ENCODE measurements at regions not wholly inside any gene's neighbourhood (a gene's known extent, or its start where the extent isn't known, plus 50 kb on each side); places are given as distances from the start of the nearest gene placed in this dataset.

DNA sequence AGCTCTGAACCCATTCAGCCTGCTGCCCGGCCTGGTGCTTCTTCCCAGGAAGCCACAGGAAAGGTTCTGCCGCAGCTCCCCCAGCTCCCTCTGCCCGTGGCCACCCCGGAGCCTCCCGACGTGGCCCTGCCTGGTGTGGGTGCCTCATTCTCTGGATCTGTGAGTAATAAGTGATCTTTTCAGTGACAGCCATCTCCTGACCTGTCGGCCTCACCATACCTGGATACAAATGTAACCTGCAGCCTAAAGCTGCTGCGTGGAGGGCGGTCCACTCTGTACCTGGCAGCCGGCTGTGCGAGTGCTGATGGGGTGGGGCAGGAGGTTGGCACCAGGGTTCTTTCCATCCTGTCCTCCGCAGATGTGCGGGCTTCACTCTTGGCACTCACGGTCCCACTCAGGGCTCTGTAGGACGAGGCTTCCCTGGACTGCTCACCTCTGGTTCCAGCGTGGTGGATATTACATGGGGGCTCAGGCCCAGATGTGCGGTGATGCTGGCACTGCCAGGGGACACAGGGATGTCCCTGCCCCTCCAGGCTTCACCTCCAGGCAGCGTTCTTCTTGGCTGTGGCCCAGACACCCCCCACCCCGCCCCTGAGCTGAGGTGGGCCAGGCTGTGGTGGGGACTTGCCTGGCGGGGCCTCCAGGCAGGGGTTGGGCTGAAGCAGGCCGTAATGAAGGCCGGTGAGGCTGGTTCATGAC lies 748.5 kb downstream of the BRD1 start:
- no peak for DNase-seq

DNA sequence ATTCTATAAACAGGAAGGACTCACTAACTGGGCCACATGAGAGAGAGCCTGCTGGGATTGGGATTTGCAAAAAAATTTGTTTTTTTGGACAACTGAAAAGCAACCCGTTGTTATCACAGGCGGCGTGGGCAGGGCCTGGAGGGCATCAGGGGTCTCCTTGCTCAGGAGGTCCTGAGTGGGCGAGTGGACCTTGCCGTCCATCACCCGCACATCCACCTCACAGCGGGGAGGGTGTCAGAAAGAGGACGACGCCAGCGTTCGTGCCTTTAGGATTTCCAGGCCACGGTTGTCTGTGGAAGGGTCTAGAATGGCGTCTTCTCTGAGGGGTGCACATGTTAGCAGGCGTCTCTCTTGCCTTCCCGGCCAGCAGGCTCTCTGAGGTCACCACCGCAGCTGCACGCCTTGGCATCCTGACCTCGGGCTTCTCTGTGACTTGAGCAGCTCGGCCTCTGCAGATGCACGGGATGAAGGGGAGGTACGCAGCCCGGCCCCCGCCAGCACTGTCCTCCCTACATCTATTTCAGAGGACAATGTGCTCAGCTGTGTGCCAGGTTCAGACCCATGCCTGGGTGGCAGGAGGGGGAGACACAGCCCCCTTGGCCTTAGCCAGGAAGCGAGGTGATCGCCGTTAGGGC lies 749.5 kb downstream of the BRD1 start:
- DNase-seq, result no peak

DNA sequence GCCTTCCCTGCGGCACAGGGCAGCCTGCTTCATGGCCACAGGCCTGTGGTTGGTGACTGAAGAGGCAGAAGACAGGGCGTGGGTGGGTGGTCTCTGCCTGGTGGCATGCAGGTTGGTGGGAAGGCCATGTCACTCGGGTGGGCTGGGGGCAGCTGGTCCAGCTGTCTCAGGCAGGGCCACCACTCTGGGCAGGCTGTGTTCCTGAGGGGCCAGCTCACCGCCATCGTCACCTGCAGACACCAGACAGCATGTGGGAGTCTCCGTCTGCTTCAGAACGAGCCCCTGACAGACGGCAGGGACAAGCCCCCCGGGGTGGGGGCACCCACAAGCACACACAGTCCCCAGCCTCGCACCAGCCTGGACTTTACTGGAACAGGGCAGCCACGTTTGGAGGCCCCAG lies 750.1 kb downstream of the BRD1 start:
- DNase-seq, result no peak

DNA sequence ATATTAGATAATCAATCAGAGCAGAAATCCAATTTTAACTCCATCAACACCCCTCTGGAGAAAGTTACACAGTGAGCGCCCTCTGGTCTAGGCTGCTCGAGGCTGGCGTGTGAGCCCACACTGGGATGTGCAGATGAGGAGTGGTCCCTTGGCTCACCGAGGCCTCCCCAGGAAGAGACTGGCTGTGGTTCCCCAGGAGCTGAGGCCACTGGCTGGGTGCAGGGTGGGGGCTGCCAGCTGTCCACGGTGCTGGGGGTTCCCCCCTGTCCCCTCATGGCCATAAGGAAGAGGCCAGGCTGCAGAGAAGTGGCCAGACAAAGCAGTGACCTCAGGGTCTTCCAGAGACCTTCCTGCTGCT lies 750.7 kb downstream of the BRD1 start:
- no peak for DNase-seq

DNA sequence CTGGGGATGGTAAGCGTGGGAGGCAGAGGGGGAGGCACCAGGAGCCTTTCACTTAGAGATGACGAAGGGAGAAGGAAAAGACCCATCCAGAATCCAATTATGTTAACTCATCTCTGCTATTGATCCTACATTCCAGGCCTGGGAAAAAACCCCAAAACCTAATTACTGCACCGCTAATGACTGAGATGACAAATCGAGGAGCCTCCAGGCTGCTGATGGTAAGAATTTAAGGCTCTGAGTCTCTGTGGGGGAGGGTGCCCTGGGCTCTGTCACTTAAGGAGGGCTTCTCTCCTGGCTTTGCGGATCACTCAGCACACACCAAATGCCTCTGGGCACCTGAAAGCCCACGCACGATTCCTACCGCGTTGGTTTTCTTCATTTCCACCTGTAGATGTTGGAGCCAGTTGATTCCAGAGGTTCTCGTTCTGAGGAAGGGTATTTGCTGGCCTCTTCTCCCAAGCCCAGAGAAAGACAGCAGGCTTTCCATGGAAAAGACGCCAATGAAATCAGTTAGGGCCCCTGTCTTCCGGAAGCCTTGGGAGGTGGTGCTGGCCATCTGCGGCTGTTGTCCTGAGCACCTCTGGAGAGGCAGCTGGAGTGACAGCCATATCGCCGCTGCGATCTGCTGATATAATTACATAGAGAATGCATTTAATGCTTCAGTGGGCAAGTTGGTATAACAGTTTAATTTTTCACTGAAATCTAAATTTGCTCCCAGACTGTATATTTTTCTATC lies 751.2 kb downstream of the BRD1 start:
- DNase-seq, result no peak

DNA sequence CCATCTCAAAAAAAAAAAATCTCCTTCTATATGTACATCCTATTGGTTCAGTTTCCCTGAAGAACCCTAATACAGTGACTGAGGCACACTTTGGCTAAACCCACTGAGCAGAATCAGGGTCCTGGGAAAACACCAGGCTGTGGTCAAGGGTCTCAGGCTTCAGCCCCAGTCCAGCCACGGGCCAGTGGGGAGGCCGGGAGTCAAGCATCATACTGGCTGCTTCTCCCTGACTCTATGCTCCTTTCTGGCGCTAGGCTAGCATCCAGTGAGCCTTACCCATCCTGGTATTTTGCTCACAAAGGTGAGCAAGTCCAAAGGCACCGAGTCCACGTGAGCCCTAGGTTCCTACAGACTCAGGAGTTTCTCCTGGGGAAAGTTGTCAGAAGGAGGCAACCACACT lies 752.5 kb downstream of the BRD1 start:
- no peak for DNase-seq

DNA sequence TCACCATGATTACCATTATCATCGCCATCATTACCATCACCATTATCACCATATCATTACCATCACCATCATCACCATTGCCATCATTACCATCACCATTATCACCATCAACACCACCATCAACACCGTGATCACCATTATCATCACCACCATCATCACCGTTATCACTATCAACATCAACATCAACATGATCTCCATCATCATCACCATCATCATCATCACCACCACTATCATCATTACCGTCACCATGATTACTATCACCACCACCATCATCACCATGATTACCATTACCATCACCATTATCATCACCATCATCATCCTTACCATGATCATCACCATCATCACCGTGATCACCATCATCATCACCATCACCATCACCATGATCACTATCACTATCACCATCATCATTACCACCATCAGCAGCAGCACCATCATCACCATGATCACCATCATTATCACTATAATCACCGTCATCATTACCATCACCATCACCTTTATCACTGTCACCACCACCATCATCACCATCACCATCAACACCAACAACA lies 753.7 kb downstream of the BRD1 start:
- DNase-seq, result no peak

DNA sequence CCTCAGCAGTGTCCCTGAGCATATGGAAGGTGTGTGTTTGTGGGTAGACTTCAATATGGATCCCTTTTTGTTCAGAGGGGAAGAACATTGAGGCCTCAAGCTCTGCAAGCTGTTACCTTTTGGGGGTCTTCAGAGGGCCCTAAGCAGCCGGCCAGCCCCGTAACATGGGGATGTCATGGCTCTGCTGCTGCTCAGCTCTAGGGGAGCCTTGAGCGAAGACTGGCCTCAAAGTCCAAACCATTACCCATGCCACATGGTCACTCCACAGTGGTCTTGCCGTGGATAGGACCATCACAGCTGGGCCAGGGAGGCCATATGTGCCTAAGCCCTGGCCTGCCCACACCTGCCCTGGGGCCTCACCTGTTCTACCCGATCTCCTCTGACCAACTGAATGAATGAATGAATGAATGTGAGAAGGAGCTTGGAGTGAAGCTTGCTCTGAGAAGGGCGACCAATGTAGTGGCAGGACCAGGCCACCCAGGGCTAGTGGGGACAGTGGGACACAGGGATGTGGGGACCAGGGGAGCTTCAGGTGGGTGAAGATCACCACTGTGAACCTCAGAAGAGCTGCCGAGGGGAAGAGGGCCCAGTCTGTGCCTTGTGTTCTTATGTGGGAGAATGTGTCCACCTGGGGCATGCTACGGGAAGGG lies 754.6 kb downstream of the BRD1 start:
- DNase-seq, result no peak

DNA sequence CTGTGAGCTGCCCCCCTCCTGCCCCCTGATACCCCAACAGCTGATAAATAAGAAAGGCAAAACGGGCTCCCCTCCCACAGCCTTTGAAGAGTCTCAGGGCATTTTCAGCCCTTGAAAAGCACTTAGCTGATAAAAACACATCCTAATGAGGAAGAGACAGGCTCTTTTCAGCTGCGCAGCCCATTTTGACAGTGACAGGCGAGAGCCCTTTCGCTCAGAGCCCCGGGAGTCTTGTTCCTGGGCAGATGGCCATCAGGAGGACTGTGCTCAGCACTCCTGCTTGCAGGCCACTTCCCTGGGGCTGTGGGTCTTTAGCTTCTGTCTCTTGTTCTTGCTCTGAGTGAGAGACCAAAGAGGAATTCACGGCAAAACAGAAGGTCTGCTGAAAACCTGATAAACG lies 757.2 kb downstream of the BRD1 start:
- DNase-seq, result no peak

DNA sequence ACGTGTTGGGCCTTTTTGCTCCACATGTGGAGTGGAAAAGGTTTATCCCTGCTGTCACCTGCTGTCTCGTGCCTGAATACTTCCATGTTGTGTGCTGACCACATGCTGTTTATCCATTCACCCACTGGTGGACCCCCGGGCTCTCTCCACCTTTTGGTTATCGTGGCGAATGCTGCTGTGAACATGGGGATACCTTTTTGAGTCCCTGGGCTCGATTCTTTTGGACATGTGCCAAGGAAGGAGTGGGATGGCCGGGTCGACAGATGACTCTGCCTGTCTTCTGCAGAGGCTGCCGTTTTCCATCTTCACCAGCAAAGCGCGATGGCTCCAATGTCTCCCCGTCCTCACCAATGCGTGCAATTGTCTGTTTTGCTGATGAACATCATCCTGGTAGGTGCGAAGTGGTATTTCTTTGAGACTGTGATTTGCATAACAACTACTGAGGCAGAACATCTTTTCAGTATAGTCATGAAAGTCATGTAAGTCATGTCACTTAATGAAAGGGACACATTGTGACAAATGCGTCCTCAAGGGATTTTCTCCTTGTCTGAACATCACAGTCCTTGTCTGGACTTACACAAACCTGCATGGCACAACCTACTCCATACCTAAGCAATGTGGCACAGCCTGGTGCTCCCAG lies 758.7 kb downstream of the BRD1 start:
- DNase-seq, result no peak

DNA sequence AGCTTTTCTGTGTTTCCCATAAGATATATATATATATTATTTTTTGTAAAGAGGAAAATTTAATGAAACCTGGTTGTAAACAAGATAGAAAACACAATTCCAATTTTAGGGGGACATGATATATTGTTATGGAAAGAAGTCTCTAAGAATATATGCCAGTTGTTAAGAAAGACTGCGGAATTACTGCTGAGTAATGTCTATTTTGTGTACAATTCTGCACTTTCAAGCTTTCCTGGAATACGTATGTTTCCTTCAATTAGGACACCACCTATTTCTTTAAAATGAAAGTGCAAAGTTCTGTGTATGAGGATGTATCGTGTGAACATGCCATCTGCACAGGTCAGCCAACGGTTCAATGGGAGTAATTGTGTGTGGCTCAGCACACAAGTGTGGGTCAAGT lies 760.2 kb downstream of the BRD1 start:
- DNase-seq, result no peak

DNA sequence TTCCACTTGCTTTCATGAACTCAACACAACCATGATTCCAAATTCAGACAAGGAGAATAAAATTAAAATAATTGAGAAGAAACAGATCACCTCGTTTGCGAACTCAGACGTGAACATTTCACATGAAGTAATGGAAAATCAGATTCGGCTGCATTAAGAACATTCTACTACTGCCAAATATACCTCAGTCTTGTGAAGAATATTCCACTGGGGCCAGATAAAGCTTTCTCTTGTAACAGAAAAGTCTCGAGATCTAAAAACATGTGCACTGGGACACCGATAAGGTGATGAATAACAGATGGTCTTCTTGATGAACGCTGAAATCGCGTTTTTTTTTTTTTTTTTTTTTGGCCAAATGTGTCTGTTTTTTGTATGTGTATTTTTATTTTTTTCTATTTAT lies 761.1 kb downstream of the BRD1 start:
- peak; percentile 57 for DNase-seq

DNA sequence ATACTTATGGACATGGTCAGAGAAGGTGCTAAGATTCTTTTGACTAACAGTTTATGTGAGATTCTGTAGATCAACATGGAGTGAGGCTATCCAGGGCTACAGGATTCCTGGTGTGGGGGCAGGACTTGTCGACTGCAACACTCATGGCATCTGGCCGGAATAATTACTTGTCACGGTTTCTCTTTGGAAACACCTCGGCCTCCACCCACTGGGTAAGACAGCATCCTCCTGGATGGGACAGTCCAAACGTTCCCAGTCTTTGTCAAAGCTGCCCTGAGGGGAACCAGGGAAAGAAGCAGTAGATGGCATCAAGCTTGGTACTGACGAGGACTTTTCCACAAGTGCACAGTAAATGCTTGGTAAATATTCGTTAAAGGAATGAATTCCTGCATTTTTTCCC lies 762.8 kb downstream of the BRD1 start:
- DNase-seq, result no peak

DNA sequence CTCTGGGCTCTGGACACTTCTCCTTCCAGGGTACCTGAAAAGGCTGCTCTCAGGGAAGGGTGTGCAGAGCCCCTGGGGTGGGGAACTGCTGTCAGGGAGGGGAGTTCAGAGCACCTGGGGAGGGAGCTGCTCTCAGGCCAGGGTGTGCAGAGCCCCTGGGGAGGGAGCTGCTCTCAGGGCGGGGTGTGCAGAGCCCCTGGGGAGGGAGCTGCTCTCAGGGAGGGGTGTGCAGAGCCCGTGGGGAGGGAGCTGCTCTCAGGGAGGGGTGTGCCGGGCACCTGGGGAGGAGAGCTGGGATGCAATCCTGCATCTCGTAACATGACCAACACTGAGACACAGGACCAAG lies 764.2 kb downstream of the BRD1 start:
- no peak for DNase-seq

DNA sequence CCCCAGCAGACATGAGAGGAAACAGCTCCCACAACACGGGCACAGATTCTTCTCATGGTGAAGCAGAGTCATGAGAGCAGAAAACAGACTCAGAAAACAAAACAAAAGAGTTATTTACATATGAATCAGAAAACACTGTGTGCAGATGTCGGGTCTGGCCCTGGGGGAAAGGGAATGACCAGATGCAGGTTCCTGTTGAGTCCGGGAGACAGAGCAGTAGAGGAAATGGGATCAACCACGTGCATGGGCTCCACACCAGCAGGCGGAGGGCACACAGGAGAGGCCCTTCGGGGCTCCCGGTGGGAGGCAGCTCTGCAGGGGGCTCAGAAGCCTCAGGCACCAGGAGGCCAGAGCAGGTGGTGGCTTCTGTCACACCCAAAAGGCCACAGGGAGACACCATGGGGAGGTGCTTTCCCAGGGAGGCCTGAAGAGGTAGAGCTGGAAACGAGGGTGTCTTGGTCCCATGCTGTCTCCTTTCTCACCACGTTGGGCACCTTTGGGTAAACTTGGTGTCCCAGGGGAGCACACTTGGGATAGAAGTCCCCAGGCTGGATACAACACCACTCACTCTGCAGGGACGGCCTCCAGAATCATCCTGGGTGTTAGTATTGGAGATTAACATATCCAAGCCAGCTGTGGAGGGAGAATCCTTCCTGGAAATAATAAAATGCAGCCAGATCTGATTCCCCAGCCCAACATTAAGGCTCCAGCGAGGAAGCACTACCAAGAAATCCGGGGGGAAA lies 764.7 kb downstream of the BRD1 start:
- DNase-seq, result peak; percentile 42

DNA sequence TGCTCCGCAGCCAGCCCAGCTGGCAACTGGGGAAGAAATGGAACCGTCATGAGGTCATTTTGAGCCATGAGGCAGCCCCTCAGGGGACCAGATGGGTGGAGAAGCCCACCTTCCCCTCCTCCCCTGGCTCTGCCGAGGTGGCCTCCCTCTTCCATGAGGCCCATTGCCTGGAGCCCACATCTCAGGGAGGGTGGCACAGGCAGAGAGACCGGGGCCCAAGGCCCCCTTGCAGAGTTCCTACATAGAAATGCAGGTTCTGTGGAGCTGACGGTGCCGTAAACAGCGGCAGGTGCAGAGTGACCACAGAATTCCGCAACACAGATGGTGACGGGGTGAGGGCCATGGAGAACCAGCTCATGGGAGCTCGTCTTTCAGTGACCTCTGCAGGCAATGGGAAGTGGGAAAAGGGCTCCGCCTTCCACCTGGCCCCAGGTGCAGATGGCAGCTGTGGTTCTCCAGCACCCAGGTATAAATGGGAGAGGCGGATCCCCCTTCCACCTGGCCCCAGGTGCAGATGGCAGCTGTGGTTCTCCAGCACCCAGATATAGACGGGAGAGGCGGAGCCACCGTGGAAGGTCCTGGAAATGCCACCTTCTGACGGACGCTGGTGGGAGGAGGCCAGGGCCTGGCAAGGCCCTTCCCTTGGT lies 765.4 kb downstream of the BRD1 start:
- DNase-seq, result peak; percentile 80

DNA sequence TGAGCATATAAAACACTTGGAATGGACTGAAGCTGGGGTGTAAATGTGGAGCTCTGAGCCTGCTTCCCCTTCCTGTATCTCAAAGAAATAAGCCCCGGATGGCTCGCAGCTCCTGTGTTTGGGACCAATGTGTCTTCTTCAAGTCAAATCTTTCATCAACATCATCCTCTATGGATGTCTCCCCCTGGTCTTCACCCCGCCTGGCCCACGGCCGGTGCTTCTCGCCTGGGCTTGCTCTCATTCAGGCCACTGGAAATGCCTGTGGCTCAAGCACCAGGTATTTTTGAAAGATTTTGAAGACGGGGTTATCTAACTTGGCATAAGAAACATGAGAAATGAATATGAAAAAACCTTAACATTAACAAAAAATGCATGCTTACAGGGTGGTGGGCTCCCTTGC lies 769.8 kb downstream of the BRD1 start:
- DNase-seq, result no peak

DNA sequence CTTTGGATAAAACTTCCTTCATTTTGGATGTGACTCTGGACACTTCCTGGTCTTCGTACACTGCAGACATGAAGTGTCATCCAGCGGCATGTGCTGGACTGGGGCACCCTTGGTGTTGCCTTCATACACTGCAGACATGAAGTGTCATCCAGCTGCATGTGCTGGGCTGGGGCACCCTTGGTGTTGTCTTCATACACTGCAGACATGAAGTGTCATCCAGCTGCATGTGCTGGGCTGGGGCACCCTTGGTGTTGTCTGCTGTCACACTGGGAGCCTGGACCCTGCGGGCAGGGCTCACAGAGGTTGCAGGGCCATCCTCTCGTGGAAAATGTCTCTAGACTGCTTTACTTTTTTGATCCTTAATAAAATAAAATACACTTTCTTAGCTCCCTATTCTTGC lies 771.4 kb downstream of the BRD1 start:
- DNase-seq, result no peak

DNA sequence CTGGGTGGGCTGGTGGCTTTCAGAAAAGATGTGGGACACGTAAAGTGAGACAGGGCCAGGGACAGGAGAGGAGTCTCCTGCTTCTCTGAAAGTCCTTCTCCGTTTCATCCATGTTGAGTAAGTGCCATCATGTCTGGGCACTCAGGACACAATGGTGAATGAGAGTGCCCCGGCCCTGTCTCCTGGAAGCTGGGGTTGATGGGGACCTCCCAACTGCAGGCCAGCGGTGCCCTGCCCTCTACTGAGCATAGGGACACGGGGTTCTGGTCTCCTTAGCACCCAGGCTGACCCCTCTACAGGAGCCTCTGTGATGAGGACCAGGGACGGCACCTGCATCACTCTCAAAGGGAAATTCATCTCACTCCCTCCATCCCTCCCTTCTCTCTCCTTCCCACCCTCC lies 772.3 kb downstream of the BRD1 start:
- DNase-seq, result no peak

DNA sequence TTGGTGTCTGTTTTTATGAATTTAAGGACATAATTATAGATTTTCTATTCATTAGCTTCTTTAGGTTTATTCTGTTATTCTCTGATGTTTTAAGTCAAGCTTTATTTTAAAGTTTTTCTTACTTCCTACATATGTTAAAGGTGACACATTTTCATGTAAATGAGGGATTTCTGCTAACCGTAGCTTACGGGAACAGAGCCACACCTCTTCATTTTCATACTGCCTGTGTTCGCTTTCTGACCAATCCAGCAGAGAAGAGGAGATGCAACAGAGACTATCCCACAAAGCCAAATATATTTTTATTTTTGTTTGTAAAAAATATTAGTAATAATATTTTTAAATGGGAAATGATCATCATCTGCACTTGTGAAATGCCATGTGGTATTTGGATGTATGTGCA lies 774.1 kb downstream of the BRD1 start:
- no peak for DNase-seq

DNA sequence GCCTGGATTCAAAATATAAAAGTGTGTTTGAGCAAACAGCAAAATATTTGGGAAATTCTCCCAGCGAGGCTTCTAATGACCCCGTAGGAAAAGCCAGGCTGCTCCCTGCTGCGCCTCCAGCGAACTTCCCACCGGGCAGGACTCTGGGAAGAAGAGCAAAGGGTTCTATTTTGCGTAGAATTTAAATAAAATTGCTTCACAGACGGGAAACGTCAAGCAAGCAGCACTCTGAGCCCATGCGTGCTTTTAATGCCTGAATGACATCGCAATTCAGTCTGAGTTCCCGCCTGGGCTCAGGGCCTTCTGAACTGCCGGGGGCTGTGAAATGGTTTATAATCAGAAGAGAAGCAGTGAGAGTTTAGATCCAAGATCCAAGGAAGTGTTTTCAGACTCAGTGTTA lies 775.1 kb downstream of the BRD1 start:
- no peak for DNase-seq

DNA sequence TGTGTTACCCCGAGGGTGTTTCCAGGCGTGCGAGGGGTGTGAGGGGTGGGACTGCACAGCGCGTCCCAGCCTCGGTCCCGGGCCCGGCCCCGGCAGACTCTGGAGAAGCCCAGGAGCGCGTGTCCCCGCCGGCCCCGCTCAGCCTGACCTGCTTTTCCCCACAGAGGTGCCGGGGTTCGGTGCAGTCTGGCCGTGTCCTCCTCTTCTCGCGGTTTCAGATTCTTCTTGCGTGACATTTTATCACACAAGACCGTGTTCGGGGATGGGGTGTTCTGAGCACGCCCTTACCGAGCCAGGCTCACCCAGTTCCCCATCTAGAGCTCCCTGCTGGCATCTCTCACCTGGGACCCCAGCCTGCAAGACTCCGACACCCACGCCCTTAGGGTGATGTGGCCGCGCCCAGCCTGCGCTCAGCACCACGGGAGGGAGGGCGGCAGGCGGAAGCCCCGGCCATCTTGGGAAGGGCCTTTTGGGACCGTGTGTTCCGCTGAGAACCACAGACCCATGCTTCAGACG lies 775.6 kb downstream of the BRD1 start:
- DNase-seq, result no peak

Measured in NCI-H2171 (cell line).